ENCODE measurements at regions not wholly inside any gene's neighbourhood (a gene's known extent, or its start where the extent isn't known, plus 50 kb on each side); places are given as distances from the start of the nearest gene placed in this dataset.
"Not testable (repeated sequence)": the region's sequence is repeated elsewhere in the genome, so short reads cannot be mapped to it uniquely, and the experiment has no call there.

DNA sequence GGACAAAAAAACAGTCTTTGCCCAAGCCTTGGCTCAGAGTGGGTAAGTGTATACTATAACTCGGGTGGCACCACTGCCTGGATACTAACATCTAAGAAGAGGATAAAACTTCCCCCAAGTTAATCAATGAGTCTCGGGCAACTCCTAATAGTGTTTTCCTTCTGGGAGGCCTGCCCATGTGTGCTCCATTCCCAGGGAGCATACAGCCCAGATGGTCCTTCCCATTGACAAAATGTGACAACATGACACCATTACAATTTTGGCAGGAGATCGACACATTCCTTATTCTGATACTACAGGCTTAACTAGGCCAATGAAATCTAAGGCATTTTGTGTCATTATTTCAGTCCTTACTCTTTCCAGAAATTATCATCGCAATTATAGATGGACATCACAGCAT lies 52.7 kb upstream of the CRIM1 start:
- DNase-seq, result no peak

DNA sequence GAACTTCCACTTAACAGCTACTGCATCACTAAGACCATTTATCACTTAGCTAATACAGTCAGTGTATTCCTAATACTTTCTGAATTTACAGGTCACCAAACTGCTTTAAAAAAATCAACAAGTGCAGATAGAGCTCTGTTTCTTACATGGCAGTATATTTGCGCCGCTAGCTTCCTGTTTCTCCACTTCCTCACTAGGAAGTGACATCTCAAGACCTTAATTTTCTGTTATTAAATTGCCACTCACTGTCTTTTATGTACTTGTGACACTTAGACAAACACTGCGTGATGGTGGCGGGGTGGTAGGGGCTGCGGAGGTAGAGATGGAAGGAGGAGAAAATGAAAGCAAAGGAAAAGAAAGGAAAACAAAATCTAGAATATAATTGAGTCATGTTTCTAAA lies 53.7 kb upstream of the CRIM1 start:
- DNase-seq, result no peak

DNA sequence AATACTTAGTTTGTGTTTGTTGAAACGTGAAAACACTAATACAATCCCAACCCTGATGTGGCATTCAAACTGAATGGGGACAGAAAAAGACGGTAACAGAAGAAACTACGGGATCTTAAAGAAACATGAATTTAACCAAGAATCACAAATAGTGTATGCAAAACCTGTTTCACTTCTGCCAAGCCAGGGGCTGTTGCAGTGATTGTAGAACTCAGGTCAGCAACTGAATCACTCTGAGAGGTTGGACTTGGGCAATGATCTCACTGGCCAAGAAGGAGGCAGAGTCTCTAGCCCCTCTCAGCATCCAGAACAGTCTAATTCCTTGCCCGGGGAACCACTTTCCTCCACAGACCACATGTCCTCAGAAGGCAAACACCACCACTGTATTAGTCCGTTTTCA lies 54.9 kb upstream of the CRIM1 start:
- no peak for DNase-seq

DNA sequence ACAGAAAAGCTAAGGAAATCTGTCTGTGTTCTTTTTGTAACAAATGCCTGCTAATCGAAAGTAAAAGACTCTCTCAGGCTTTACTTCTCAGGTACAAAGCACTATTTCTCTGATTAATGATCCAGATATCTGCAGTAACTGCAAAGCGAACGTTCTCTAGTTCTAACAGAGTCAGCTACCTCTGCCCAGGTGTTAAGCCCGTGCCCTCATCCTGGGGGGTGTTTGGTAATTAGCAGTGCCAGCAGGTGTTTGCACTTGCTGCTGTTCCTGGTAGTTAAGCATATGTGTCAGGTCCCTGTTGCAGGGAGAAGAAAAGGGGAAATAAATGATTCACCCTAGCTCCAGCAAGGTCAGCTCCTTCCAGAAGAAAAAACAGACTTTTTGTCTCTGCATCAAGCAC lies 58.8 kb upstream of the CRIM1 start:
- no peak for DNase-seq

DNA sequence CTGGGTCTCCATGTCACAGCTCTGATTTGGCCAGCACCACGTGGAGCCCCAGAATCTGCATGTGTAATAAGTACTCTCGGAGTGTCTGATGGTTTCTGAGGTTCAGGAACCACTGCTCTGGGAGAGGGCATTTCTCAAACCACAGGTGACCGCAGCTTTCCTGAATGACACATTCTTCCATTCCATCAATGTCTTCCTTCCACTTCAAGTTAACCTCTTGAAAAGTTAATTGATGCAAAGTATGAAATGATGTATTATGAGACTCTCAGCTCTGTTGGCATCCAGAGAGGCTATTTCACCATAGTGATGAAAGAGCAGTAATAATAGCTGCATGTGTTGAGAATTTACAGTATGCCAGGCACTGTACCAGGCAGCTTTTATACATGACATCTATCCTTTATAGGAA lies 61.3 kb upstream of the CRIM1 start:
- DNase-seq, result no peak

DNA sequence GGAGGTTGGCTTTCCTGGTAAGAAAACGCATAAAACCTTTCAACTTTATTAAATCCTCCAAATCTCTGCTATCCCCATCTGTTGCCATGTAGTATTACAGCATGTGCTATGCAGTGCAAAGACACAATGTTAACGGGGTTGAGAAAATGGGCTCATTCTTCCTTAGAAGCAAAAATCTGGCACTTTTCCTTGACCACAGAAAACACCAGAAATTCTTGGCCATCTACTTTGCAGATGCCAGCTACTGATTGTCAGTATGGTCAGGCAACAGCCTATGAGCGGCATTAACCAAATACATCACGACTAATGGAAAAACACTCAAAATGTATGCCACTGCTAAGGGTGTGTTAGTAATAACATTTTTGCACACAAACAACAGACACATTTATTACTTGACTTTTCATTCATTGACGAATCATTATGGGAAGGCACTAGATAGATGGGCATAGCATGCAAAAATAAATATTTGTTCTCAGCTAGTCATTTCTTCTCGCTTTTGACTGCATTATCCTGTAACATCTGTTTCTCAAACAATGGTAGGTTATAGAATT lies 65.2 kb upstream of the CRIM1 start:
- no peak for DNase-seq

DNA sequence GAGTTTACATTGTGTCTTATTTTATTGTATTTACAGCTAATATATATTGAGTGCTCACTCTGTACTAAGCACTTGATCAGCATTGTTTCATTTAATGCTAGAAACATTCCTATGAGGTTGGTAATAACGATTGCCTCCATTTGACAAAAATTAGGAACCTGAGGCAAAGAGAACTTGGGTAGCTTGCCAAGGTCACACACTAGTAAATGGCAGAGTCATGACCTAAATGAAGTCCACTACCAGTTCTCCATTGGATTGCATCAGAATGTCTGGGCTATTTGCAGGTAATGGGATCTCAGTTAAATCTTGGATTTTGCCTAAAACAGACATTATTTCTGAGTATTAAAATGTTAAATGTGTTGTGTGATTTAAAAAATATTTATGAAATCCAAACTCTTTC lies 65.8 kb upstream of the CRIM1 start:
- no peak for DNase-seq

DNA sequence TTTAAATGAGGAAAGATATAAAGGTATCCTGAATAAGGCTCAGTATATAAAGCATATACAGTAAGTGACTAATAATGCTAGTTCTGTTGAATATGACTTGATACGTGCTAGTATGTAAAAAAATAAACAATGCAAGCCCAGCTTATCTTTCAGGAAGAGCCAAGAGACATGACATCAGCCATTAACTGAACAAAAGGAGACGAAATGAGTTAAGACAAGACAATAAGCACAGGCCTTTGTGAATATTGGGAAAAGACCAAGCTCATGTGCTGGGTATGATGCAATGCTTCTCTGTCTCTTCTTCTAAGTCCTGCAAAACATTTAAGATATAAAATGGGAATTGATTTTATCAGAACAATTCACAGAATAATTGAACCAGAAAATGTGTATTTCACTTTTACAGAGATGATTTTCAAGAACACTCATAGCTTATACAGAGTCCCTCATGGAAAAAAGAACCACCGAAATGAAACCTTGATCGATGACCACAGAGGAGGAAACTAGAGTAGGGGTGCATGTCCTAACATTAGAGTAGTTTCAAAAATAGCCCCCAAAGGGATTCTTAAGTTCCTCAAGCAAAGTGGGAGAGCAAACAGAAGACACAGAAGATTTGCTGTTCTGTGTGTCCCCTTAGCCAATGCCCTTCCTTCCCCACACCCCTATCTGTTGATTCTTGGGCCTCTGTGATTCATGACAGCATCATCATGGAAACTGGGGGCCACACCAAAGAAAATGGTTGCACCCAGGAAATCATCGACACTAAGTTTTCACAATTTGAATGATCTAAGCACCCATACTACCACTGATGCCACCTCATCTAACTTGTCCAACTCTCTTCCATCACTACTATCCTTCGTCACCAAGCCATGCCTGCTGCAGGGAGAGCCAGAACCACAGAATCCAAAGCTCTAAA lies 68.0 kb upstream of the CRIM1 start:
- no peak for DNase-seq

DNA sequence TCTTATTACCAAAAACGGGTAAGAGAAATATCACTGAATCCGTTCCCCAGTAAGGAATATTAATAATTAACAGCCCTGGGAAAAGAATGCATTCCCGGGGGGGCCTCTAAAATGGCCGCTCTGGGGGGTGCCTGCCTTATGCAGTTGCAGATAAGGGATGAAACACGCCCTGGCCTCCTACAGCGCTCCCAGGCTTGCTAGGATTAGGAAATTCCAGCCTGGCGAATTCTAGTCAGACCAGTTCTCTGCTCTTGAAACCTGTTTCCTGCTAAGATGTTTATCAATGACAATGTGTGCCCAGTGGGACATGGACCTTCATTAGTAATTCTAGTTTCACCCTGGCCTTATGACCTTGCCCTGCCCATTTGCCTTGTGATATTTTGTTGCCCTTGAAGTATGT lies 76.1 kb upstream of the CRIM1 start:
- not testable (repeated sequence) for DNase-seq

DNA sequence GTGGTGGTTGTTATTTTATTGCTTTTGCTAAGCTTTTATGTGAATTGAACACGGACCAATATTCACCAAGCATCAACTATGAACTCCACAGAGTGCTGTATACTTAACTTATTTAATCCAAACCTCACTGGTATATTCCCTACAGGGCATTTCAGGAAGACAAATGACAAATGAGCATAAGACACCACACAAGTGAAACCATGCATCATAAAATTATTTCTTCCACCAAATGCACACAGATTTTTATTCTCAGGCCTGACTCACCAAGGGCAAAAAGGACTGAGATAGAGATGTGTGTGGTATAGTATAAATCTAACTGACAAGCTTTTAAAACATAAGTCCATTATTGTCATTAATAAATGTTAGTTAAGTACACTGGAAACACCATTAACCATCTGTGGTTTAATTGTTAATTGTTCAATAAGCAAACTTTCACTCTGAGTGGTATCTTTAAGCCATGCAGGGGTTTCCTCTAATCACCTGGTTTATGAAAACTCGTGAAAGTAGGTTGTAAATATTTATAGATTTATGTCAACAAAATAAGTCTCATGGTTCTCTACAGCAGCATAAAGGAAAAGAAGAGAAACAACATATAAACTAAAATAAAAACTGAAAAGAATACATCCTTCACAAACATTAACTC lies 77.6 kb upstream of the CRIM1 start:
- DNase-seq, result no peak

DNA sequence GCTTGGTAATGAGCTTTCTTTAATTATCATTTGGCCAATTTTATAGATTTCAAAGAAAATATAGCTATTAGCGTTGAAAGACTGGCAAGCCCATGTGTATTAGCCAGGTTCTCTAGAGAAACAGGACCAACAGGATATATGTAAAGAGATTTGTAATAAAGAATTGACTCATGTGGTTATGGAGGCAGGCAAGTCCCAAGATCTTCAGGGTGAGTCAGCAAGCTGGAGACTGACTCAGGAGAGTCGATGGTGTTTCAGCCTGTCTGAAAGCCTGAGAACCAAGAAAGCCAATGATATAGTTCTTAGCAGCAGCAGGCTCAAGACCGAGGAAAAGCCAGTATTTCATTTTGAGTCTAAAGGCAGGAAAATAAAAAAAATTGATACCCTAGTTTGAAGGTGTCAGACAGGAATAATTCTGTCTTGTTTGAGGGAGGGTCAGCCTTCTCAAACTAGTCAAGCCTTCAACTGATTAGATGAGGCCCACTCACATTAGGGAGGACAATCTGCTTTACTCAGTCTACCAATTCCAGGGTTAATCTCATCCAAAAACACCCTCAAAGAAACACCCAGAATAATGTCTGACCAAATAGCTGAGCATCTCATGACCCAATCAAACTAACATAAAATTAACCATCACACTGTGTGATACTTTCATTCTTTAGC lies 78.3 kb upstream of the CRIM1 start:
- DNase-seq, result no peak

DNA sequence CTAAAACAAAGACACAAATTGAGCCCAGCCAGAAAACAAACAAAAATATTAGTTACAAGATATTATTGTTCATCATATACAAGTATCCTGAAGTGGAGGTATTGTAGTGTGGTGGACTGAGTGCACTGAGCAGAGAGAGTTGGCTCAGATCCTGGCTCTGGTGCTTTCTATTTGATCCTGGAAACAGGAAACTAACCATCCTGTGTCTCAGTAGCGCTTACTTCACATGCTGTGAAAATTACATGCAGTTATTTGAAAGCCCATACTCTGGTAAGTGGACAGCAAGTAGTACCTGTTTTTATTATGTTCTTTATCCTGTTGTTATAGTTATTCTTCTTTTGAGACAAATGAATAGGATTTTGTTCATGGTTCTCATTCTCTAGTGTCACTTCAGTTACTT lies 84.3 kb upstream of the CRIM1 start:
- DNase-seq, result no peak

DNA sequence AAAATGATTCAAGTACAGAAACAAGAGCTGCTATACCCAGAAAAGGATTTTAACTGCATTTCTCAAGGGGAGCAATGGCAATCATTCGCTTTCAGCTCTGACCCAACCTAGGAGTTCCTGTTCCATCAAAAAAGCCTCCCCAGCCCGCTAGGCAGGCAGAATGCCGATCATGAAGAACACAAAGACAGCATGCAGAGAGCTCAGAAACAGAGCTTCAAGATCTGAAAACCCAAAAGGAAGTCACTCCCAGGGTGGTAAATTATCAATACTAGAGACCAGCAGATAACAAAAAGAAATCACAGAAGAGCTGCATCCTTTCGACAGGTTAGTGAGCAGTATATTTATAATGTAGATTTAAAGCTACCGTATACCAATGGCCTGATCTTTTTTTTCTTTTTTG lies 84.8 kb upstream of the CRIM1 start:
- no peak for DNase-seq

DNA sequence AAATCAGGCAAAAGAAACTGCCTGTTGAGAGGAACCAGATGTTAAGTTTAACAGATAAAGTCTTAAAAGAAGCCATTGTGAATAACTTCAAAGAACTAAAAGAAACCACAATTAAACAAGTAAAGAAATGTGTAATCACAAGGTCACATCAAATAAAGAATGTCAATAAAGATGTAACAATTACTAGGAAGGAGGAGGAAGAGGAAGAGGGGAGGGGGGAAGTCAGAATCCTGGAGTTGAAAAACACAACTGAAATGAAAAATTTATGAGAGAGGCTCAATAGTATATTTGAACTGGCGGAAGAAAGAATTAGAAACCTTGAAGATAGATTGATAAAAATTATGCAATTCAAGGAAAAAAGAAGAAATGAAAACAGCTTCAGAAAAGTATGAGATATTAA lies 88.4 kb upstream of the CRIM1 start:
- no peak for DNase-seq

DNA sequence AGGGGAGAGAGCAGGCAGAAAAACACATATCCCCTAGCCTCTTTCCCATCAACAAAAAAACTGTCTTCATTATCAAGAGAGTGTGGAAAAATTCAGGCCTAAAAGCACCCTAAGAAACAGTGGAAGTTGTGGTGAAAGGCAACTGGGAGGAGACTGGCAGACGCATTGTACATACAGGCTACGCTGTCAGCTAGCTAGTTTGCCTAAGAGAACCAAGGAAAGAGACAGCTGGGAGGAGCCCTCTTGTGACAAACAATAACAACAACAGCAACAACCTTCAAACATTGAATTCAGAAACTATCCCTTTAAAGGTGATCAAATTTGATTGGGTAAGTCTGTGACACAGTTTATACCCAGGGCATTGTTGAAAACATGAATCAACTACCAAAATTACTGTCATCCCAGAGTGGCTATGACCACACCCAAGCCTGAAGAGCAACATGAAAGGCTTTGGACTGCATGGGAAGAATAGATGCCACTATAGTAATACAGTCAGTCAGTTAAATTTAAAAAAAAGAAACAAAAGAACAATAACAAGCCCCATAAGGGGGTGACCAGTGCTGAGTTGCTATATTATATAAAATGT lies 88.9 kb upstream of the CRIM1 start:
- no peak for DNase-seq

DNA sequence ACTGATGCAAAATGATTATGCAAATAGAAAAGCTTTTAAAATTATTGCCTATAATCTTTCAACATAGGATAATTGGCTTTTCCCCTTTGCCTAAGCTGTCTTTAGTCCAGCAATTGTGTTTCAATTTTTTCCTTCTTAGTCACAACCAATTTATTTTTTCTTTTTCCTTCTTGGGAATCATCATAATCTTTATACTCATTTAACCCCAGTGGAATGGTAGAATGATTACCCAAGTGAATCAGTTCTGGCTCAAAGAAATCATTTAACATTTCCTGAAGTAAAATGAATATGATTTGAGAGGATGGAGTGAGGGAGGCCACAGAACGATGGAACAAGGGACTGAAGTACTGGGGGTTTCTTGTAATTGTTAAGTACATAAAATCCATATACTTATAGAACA lies 93.0 kb upstream of the CRIM1 start:
- no peak for DNase-seq

DNA sequence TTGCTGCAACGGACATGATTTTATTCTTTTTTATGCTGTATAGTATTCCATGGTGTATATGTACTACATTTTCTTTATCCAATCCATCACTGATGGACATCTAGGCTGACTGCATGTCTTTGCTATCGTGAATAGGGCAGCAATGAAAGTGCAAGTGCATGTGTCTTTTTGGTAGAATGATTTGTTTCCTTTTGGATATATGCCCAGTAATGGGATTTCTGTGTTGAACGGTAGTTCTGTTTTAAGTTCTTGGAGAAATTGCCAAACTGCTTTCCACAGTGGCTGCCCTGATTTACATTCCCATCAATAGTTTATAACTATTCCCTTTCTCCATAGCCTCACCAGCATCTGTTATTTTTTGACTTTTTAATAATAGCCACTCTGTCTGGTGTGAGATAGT lies 99.7 kb upstream of the CRIM1 start:
- no peak for DNase-seq

DNA sequence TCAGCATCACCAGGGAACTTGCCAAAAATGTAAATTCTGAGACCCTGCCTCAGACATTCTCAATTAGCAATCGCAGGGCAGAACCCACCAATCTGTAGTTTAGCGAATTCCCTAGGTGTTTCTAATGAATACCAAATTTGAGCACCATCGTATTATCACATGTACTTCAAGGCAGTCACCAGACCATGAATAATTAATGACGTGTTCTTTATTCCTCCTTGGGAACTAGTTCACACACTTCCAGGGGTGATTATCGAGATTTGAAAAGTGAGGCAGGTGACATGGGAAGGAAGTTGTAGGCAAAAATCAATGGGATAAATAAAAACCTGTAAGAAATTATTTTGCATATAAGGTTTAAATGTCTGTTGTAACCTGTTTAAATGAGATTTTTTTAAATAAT lies 102.5 kb upstream of the CRIM1 start:
- no peak for DNase-seq

DNA sequence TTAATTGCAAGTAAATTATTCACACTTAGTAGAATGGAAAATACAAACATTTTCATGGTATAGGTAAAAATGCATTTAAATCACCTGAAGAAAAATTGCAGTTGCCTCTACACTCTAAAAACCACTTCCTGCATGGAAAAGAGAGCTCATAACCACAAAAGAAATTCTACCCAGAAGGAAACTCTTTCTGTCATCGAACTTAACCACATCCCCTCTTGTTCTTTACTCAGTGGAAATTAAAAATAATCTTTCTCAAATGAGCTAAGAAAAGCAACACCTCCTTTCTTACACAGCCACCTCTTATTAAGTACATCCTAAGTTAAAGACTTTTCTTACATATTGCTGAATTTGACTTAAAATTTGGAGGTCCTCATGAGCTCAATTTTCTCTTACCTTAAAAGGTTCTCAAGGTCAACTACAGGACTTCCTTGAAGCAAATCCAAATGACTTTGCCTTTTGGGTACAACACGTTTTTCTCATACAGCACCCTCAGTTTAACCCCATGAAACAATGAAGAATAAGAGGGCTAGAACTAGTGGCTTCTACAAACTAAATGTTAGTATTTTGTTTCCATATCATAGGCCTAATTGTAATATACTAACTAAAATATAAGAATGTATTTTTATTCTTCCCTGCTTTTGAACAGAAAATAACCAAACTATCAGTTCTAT lies 109.1 kb upstream of the CRIM1 start:
- no peak for DNase-seq

DNA sequence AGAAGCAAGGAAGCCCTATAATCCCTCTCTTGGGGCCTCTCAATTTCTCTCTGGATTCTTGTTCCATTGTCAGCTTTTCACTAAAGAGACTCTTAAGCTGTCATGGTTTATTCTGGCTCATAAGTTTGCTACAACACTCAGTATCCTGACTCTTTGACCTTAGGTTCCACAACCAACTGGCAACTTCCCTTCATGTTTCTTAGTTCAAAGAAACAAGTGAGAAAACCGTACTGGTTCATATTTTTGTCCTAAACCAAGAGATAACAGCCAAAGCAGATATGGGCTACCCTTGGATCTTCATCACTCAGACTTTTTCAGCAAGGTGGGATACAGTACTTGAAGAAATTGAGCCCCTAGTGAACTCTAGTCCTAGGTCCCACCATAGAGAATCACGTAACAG lies 109.9 kb upstream of the CRIM1 start:
- no peak for DNase-seq

DNA sequence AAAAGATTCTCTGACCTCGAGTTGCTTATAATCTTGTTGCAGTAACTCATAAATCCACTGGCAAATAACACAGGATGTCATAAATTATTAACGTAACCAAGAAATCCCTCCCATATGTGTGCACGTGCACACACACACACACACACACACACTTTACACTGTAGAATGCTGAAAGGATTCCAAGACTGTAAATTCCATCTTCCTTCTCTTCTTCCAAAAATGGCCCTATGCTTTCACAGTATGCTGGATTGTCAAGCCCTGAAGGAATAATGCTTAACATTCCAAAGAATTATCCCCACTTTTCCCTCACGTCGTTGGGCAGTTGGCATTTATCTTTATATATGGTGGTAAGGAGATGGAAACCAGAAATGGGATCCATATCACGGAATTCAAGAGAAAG lies 117.5 kb upstream of the CRIM1 start:
- no peak for DNase-seq

DNA sequence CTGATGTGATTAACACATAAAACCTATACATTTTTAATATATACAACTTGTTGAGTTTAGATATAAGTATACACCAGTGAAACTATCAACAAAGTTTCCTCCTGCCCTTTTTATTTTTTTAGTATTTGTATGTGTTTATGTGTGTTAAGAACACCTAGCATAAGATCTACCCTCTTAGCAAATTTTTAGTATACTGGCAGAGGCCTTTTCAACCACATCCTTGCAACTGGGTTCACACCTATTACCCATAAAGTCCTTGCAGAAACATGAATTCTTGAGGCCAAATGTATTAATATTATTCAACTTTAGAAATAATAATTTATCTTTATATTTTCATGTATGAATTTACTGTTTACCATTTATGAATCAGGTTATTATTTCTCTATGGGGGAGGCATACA lies 119.7 kb upstream of the CRIM1 start:
- no peak for DNase-seq

DNA sequence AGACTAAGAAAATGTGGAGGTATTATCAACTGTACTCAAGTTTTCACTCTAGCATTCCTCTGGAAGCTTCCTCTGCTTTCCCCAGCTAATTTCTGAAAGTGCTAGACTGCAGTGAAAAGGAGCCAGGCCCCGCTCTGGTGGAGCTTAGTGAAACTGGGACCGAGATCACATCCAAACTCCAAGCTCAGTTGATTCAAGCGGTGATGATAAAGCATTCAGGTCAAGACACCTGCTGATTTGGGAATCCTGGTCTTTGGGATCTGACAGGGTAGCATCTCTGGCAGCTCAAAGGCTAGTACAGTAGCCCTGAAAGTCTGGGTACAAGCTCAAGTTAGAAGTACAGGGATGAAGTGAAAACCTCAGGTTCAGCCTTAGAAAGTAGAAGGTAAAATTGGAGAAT lies 120.2 kb upstream of the CRIM1 start:
- DNase-seq, result no peak

All from NCI-H2081 (cell line).